Neural cell (in vitro differentiated cells): ENCODE measurements at regions not wholly inside any gene's neighbourhood (a gene's known extent, or its start where the extent isn't known, plus 50 kb on each side); places are given as distances from the start of the nearest gene placed in this dataset.

Experiments used
- H2AFZ ChIP-seq: fragments of 200-600, 300-800 bp; sonication (generic), shearing (Covaris generic); 2 replicates; pipeline ENCODE4 v1.6.0; 2014; ENCODE audit warnings: low read depth, mild to moderate bottlenecking, antibody characterized with exemption, low read length, moderate library complexity
- H3F3A ChIP-seq: fragments of 200-600 bp; shearing (Covaris generic); 2 replicates; pipeline ENCODE4 v1.6.1; 2016; ENCODE audit warnings: mild to moderate bottlenecking, moderate library complexity, mixed read lengths, antibody characterized with exemption, low read length; ENCODE audit not compliant: insufficient read depth, poor library complexity, severe bottlenecking
- H3K27ac ChIP-seq: fragments of 200-600, 300-800 bp; sonication (generic), shearing (Covaris generic); 2 replicates; pipeline ENCODE4 v1.5.1; 2014; ENCODE audit warnings: mild to moderate bottlenecking, low read length, moderate library complexity
- H3K27me3 ChIP-seq: fragments of 300-800, 200-600 bp; sonication (generic), shearing (Covaris generic); 2 replicates; pipeline ENCODE4 v1.6.0; 2014; ENCODE audit warnings: mild to moderate bottlenecking, low read depth, low read length, moderate library complexity; ENCODE audit not compliant: insufficient read depth
- H3K36me3 ChIP-seq: fragments of 300-800, 200-600 bp; sonication (generic), shearing (Covaris generic); 2 replicates; pipeline ENCODE4 v1.5.1; 2014; ENCODE audit warnings: mild to moderate bottlenecking, antibody characterized with exemption, low read length, moderate library complexity; ENCODE audit not compliant: insufficient read depth
- H3K4me2 ChIP-seq: fragments of 300-800, 200-600 bp; sonication (generic), shearing (Covaris generic); 2 replicates; pipeline ENCODE4 v1.6.0; 2014; ENCODE audit warnings: mild to moderate bottlenecking, low read length
- H3K4me3 ChIP-seq: fragments of 300-800, 200-600 bp; sonication (generic), shearing (Covaris generic); 2 replicates; pipeline ENCODE4 v1.5.1; 2014; ENCODE audit warnings: mild to moderate bottlenecking, low read length, moderate library complexity
- H3K79me2 ChIP-seq: fragments of 200-600 bp; shearing (Covaris generic); replicated peaks from 2 replicates; pipeline ENCODE4 v1.6.0; 2014; ENCODE audit warnings: mild to moderate bottlenecking, low read length, moderate library complexity; ENCODE audit not compliant: insufficient read depth
- H3K9ac ChIP-seq: fragments of 300-800, 200-600 bp; sonication (generic), shearing (Covaris generic); 2 replicates; pipeline ENCODE4 v1.6.1; 2016; ENCODE audit warnings: mild to moderate bottlenecking, low read length, mixed read lengths
- H3K9me2 ChIP-seq: fragments of 200-600 bp; shearing (Covaris generic); 2 replicates; pipeline ENCODE4 v1.6.1; 2016; ENCODE audit warnings: mild to moderate bottlenecking, low read length, mixed read lengths; ENCODE audit not compliant: insufficient read depth
- H3K9me3 ChIP-seq: fragments of 200-600, 300-800 bp; sonication (generic), shearing (Covaris generic); 2 replicates; pipeline ENCODE4 v1.6.1; 2016; ENCODE audit warnings: mild to moderate bottlenecking, mixed run types, low read length, moderate library complexity, mixed read lengths
- H4K20me1 ChIP-seq: fragments of 200-600 bp; shearing (Covaris generic); 2 replicates; pipeline ENCODE4 v1.6.1; 2016; ENCODE audit warnings: mild to moderate bottlenecking, mixed run types; ENCODE audit not compliant: insufficient read depth
- CTCF ChIP-seq: fragments of 450-650 bp; IDR thresholded peaks from 2 replicates; pipeline ENCODE4 v1.5.1; 2014; ENCODE audit warnings: antibody characterized with exemption, mild to moderate bottlenecking, moderate library complexity; ENCODE audit not compliant: poor library complexity, severe bottlenecking
- EP300 ChIP-seq: fragments of 450-650 bp; conservative IDR thresholded peaks from 2 replicates; pipeline ENCODE4 v1.6.1; 2014; ENCODE audit warnings: antibody characterized with exemption, mild to moderate bottlenecking, moderate library complexity; ENCODE audit not compliant: poor library complexity, severe bottlenecking
- EZH2 ChIP-seq: fragments of 200-600, 300-800 bp; shearing (Covaris generic), sonication (generic); IDR thresholded peaks from 2 replicates; pipeline ENCODE4 v1.6.1; 2014; ENCODE audit warnings: antibody characterized with exemption, low read length, borderline replicate concordance, mild to moderate bottlenecking; ENCODE audit not compliant: insufficient read depth, poor library complexity, severe bottlenecking
- MXI1 ChIP-seq: fragments of 450-650 bp; conservative IDR thresholded peaks from 2 replicates; pipeline ENCODE4 v1.6.1; 2014; ENCODE audit warnings: antibody characterized with exemption, mild to moderate bottlenecking; ENCODE audit not compliant: poor library complexity, severe bottlenecking
- POLR2AphosphoS5 ChIP-seq: IDR thresholded peaks from 2 replicates; pipeline ENCODE4 v1.6.1; 2012
- RAD21 ChIP-seq: fragments of 450-650 bp; conservative IDR thresholded peaks from 2 replicates; pipeline ENCODE4 v1.6.1; 2014; ENCODE audit warnings: antibody characterized with exemption, mild to moderate bottlenecking, moderate library complexity
- REST ChIP-seq: IDR thresholded peaks from 2 replicates; pipeline ENCODE4 v1.6.1; 2012; ENCODE audit warnings: borderline replicate concordance
- SMC3 ChIP-seq: fragments of 450-650 bp; conservative IDR thresholded peaks from 2 replicates; pipeline ENCODE4 v1.6.1; 2014; ENCODE audit warnings: antibody characterized with exemption, mild to moderate bottlenecking, moderate library complexity; ENCODE audit not compliant: poor library complexity
- TAF1 ChIP-seq: IDR thresholded peaks from 2 replicates; pipeline ENCODE4 v1.6.1; 2012; ENCODE audit warnings: low read depth

GRCh38 chr18:56330366-56331110, 307.9 kb downstream of the TXNL1 start:
- no peaks in the 10 kb centered on the region for H3F3A ChIP-seq
- no peak overlapping the region for H2AFZ ChIP-seq
- no peaks in the 10 kb centered on the region for H4K20me1 ChIP-seq
- no peak overlapping the region for H3K4me3 ChIP-seq
- no peaks in the 10 kb centered on the region for H3K9me3 ChIP-seq
- H3K4me2 ChIP-seq, result no peak overlapping the region
- no peaks in the 10 kb centered on the region for H3K36me3 ChIP-seq
- no peaks in the 10 kb centered on the region for H3K79me2 ChIP-seq
- H3K9ac ChIP-seq, result no peak overlapping the region
- no peaks in the 10 kb centered on the region for H3K27me3 ChIP-seq
- H3K9me2 ChIP-seq, result no peaks in the 10 kb centered on the region
- H3K27ac ChIP-seq, result no peak overlapping the region
- no peak for TF ChIP-seq CTCF

GRCh38 chr18:56329536-56329935, 308.9 kb downstream of the TXNL1 start:
- H4K20me1 ChIP-seq, result no peaks in the 10 kb centered on the region
- H3K4me2 ChIP-seq, result no peak overlapping the region
- H2AFZ ChIP-seq, result no peak overlapping the region
- TF ChIP-seq EP300, result no peak
- TF ChIP-seq TAF1, result no peak
- TF ChIP-seq EZH2, result no peak
- H3K4me3 ChIP-seq, result no peak overlapping the region
- no peaks in the 10 kb centered on the region for H3K27me3 ChIP-seq
- H3K79me2 ChIP-seq, result no peaks in the 10 kb centered on the region
- H3K9ac ChIP-seq, result no peak overlapping the region
- H3K9me3 ChIP-seq, result no peaks in the 10 kb centered on the region
- no peaks in the 10 kb centered on the region for H3K9me2 ChIP-seq
- no peaks in the 10 kb centered on the region for H3F3A ChIP-seq
- H3K36me3 ChIP-seq, result no peaks in the 10 kb centered on the region
- H3K27ac ChIP-seq, result no peak overlapping the region

- Histone ChIP-seq H3K4me3 (no peak overlapping the region), H4K20me1 (no peaks in the 10 kb centered on the region), H2AFZ (no peak overlapping the region), H3K4me2 (no peak overlapping the region), H3K9me3 (no peaks in the 10 kb centered on the region), H3K27ac (no peak overlapping the region), H3K9ac (no peak overlapping the region), H3F3A (no peaks in the 10 kb centered on the region), H3K9me2 (no peaks in the 10 kb centered on the region), H3K27me3 (no peaks in the 10 kb centered on the region), H3K79me2 (no peaks in the 10 kb centered on the region), H3K36me3 (no peaks in the 10 kb centered on the region)
- no peak for TF ChIP-seq EZH2
- TF ChIP-seq EP300, result no peak
- TF ChIP-seq TAF1, result no peak
- TF ChIP-seq REST, result no peak
- TF ChIP-seq MXI1, result no peak
- no peak for TF ChIP-seq POLR2AphosphoS5
- TF ChIP-seq SMC3, result no peak
- TF ChIP-seq CTCF, result no peak
- no peak for TF ChIP-seq RAD21
Measured at GRCh38 chr18:56327191-56327885, 311.1 kb downstream of the TXNL1 start.
